ENCODE measurements at regions not wholly inside any gene's neighbourhood (a gene's known extent, or its start where the extent isn't known, plus 50 kb on each side); places are given as distances from the start of the nearest gene placed in this dataset.

DNA sequence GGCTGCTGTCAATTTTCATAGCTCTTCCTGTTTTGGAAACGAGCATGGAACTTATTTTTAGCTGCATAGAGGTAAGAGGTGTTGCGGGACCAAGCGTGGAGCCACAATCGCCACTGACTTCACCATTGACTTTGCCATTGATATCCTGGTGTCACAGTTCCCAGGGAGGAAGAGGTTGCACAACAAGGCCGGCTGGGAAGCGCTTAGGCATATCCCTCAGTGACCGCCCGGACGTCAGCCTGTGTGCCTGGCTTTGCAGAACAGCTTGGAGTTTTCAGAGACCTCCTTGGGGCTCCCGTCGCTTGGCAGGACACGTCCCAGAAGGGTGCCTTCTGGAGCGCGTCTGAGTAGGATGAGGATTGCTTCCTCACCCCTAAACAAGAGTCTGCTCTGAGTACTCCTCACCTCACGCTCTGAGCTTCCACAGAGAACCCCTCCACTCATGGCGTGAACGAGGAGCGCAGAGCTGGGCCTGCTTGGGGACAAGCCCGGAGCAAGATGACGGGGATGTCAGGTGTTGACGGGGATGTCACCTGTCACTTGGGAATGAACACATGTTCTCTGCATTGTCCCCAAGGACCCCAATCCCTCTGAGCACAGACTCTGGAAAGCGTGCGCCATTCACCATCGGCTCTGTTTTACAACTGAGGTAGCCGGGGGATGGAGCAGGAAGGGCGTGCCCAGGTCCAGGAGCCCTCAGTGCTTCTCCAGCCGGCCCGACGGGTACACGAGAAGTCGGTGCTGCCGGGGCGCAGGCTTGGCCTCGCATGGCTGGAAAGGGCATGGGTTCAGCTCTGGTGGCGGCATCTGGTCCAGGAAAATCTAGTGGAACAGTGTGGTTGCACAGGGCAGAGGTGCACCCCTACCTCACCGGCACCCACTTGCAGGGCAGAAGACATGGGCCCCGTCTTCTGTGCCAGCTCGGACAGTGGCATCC lies 192.3 kb upstream of the SHH start:
- TF ChIP-seq, protein P1, sequence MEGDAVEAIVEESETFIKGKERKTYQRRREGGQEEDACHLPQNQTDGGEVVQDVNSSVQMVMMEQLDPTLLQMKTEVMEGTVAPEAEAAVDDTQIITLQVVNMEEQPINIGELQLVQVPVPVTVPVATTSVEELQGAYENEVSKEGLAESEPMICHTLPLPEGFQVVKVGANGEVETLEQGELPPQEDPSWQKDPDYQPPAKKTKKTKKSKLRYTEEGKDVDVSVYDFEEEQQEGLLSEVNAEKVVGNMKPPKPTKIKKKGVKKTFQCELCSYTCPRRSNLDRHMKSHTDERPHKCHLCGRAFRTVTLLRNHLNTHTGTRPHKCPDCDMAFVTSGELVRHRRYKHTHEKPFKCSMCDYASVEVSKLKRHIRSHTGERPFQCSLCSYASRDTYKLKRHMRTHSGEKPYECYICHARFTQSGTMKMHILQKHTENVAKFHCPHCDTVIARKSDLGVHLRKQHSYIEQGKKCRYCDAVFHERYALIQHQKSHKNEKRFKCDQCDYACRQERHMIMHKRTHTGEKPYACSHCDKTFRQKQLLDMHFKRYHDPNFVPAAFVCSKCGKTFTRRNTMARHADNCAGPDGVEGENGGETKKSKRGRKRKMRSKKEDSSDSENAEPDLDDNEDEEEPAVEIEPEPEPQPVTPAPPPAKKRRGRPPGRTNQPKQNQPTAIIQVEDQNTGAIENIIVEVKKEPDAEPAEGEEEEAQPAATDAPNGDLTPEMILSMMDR (IDR thresholded peaks at IDR 0.05 in 8 of 11, conservative IDR thresholded peaks at IDR 0.05 in 3 of 11), result no peak
- TF ChIP-seq POLR2A (IDR thresholded peaks at IDR 0.05), result no peak
